ENCODE measurements at regions not wholly inside any gene's neighbourhood (a gene's known extent, or its start where the extent isn't known, plus 50 kb on each side); places are given as distances from the start of the nearest gene placed in this dataset.

GRCh38 chr4:156217236-156217635, 263.6 kb upstream of the CTSO start:
- DNase-seq = no peak

GRCh38 chr4:156201050-156201449, 247.4 kb upstream of the CTSO start:
- no peak for DNase-seq

GRCh38 chr4:156198511-156198910, 244.8 kb upstream of the CTSO start:
- no peak for DNase-seq

GRCh38 chr4:156197216-156197615, 243.6 kb upstream of the CTSO start:
- no peak for DNase-seq

GRCh38 chr4:156196722-156197121, 243.1 kb upstream of the CTSO start:
- DNase-seq = no peak

- no peak for DNase-seq
Observed at GRCh38 chr4:156195914-156196313, 242.2 kb upstream of the CTSO start.

GRCh38 chr4:156194896-156195295, 241.2 kb upstream of the CTSO start:
- DNase-seq = no peak

- DNase-seq = no peak
Observed at GRCh38 chr4:156193800-156194199, 240.1 kb upstream of the CTSO start.

GRCh38 chr4:156193106-156193505, 239.4 kb upstream of the CTSO start:
- no peak for DNase-seq

GRCh38 chr4:156192033-156192432, 238.4 kb upstream of the CTSO start:
- no peak for DNase-seq

- no peak for DNase-seq
Observed at GRCh38 chr4:156191044-156191781, 237.5 kb upstream of the CTSO start.

- no peak for DNase-seq
Observed at GRCh38 chr4:156190615-156191014, 236.9 kb upstream of the CTSO start.

GRCh38 chr4:156188596-156188995, 234.9 kb upstream of the CTSO start:
- DNase-seq = no peak

- DNase-seq = no peak
Observed at GRCh38 chr4:156186111-156186510, 232.4 kb upstream of the CTSO start.

- DNase-seq = no peak
Observed at GRCh38 chr4:156185514-156186055, 231.9 kb upstream of the CTSO start.

- no peak for DNase-seq
Observed at GRCh38 chr4:156182269-156182668, 228.6 kb upstream of the CTSO start.

GRCh38 chr4:156177941-156178340, 224.3 kb upstream of the CTSO start:
- no peak for DNase-seq

- no peak for DNase-seq
Observed at GRCh38 chr4:156176896-156177295, 223.2 kb upstream of the CTSO start.

GRCh38 chr4:156173937-156174336, 220.3 kb upstream of the CTSO start:
- no peak for DNase-seq

- DNase-seq = no peak
Observed at GRCh38 chr4:156173486-156173885, 219.8 kb upstream of the CTSO start.

GRCh38 chr4:156169861-156170260, 216.2 kb upstream of the CTSO start:
- DNase-seq = no peak

GRCh38 chr4:156169011-156169410, 215.3 kb upstream of the CTSO start:
- no peak for DNase-seq

GRCh38 chr4:156168288-156168687, 214.6 kb upstream of the CTSO start:
- no peak for DNase-seq

- no peak for DNase-seq
Observed at GRCh38 chr4:156158747-156159146, 205.1 kb upstream of the CTSO start.

GRCh38 chr4:156154978-156155377, 201.3 kb upstream of the CTSO start:
- no peak for DNase-seq

Data from midbrain (tissue), 1 donor.